Skin epidermis (tissue), 12 donors: ENCODE measurements at regions not wholly inside any gene's neighbourhood (a gene's known extent, or its start where the extent isn't known, plus 50 kb on each side); places are given as distances from the start of the nearest gene placed in this dataset.

ENCODE experiments used
- H3K27ac ChIP-seq, 21 experiments: fragments of 200-600 bp; sonication (generic) in 11 of 21; one replicate each; pipeline ENCODE4 v1.5.0; 2020; ENCODE audit warnings: mild to moderate bottlenecking in 3 of 21, inconsistent platforms in 2 of 21, moderate library complexity in 2 of 21
- H3K4me3 ChIP-seq, 7 experiments: fragments of 200-600 bp; sonication (generic) in 2 of 7; one replicate each; pipeline ENCODE4 v1.5.0; 2020; ENCODE audit warnings: inconsistent platforms in 2 of 7, mild to moderate bottlenecking in 2 of 7, moderate library complexity in 1 of 7

DNA sequence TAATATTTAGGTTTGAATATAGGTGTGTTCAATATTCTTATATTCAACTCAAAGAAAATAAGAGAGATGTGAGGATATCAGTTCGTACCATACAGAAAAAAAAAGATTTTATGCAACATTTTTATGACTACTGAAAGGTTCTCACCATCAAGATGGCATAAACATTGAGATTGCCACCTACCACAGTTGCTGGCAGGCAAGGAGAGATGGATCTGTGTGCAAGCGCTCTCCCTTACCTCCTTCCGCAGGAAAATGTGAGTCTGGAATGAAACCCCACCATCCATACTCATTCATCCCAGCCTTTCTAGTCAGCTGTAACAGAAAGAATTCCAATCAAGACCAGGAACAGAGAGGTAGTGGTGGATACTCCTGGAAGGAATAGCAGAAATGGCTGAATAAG lies 376.9 kb downstream of the PPP3CA start:
- Histone ChIP-seq H3K27ac (no peak overlapping the region), H3K4me3 (no peak overlapping the region)

- Histone ChIP-seq H3K4me3 (no peak overlapping the region), H3K27ac (no peak overlapping the region)
Measured at GRCh38 chr4:100969925-100970324, 377.4 kb downstream of the PPP3CA start.

DNA sequence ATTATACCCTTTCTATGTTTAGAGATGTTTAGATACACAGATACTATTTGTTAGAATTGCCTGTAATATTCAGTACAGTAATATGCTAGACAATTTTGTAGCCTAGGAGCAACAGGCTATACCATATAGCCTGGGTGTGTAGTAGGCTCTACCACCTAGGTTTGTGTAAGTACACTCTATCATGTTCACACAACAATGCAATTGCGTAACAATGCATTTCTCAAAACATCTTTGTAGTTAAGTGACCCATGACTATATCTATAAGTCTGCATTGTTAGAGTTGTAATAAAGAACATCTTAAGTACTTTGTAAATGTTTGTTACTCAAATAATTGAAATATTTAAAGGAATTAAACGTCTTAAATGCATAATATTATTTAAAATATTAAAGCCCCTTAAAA lies 379.3 kb downstream of the PPP3CA start:
- H3K4me3 ChIP-seq: no peak overlapping the region
- H3K27ac ChIP-seq: no peak overlapping the region

DNA sequence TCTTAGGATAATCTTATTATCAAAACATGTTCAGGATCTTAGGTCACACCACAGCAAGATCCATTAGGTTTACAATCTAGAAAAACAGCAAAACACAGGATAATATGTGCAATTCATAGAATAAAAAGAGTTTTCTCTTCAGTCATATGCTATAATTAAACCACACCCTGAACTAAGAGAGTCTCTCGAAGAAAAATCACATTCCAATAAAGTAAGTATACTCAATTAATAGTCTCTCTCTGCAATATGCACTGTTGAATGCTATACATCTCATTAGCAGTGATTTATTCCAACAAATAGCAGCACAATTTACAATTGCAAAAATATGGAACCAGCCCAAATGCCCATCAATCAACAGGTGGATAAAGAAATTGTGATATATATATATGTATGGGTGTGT lies 383.7 kb downstream of the PPP3CA start:
- Histone ChIP-seq H3K27ac (no peak overlapping the region), H3K4me3 (no peak overlapping the region)

- no peak overlapping the region for H3K4me3 ChIP-seq
- no peak overlapping the region for H3K27ac ChIP-seq
Measured at GRCh38 chr4:100962698-100963097, 384.6 kb downstream of the PPP3CA start.

- Histone ChIP-seq H3K27ac (no peak overlapping the region), H3K4me3 (no peak overlapping the region)
Measured at GRCh38 chr4:100960232-100960631, 387.1 kb downstream of the PPP3CA start.

DNA sequence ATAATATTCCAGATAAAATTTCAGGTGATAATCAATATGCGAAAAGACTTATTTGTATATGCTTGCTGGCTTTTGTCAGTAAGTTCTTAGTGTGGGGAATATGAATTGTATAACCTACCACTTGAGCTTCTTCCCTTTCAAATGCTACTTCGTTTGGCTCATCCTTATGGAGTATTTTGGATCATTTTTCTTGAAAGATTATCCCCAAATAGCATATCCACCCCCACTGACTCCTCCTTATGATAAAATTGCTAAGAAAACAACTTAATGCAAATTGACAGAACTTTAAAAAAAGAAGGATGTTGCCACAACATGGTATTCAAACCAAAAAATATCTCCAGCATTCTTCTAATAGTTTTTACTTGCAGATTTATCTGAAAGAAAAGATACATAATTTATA lies 393.3 kb downstream of the PPP3CA start:
- H3K4me3 ChIP-seq: no peak overlapping the region
- no peak overlapping the region for H3K27ac ChIP-seq

DNA sequence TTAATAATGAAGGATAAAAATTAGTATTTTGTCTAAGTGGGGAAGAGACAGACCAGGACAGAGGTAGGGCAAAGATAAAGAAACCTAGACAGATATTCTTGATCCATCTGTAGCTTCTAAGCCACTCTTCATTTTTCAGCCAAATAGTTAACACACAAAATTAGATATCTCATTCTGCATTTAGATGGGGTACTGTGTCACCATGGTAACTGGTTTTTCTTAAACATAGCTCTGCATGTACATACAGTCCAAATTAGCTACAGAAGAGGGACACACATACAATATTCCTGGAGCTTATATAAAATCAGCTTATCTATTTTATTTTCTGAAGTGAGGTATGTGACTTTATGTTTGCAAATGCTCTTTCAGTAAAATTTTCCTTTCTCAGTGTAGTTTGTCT lies 393.7 kb downstream of the PPP3CA start:
- H3K27ac ChIP-seq: no peak overlapping the region

DNA sequence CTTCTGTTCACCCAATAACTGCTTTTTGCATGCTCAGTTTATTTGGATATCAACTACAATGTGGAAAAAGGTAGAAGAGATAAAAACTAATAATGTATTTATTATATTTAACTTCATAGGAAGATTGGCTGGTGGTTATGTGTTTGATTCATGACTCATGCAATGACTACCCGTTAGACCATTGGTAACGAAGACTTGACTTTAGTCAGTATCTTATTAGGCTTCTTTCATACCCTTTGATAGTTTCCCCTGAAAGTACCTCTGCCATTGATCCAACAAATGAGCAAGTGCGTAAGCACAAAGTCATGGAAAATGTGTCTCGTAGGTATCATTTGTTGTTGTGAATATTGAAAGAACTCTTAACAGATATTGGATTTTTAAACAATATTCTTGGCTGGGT lies 394.7 kb downstream of the PPP3CA start:
- no peak overlapping the region for H3K4me3 ChIP-seq
- H3K27ac ChIP-seq: no peak overlapping the region

More for the DNA sequence above, 393.7 kb downstream of the PPP3CA start:
- H3K4me3 ChIP-seq: no peak overlapping the region

GRCh38 chr4:100949350-100949935 lies 397.9 kb downstream of the PPP3CA start:
- no peak overlapping the region for H3K27ac ChIP-seq
- H3K4me3 ChIP-seq: no peak overlapping the region

DNA sequence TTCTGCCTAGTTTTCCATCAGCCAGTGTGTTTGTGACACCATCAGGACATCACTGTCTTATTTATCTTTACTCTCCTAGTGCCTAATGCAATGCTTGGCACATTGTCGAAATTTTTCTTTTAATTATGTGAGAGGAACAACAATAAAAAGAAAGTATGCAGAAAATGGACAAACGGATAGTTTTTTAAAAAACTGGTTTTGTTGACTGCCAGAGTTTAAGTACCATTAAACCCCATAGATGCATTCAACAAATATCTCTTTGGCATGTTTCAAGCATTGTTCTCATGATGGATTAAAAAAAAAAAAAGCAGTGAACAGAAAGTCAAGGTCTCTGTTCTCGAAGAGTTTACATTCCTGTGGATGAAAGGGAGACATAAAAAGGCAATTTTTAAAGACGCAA lies 398.4 kb downstream of the PPP3CA start:
- Histone ChIP-seq H3K4me3 (no peak overlapping the region), H3K27ac (no peak overlapping the region)

DNA sequence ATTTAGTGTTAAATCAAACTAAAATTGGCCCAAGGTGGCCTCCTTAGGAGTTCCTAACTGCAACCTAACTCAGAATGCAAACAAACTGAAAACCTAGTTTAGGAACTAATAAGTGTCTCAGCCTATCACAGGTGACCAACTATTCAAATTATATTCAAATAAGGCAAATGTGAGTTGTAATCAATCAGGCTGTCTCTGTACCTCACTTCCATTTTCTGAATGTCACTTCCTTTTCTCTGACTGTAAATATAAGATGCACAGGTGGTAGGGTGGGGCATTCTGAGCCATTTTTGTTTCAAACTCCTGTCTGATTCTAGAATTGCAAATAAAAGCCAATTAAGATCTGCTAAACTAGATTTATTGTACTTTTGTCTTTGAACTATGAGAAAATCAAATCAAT lies 401.5 kb downstream of the PPP3CA start:
- Histone ChIP-seq H3K27ac (no peak overlapping the region), H3K4me3 (no peak overlapping the region)

DNA sequence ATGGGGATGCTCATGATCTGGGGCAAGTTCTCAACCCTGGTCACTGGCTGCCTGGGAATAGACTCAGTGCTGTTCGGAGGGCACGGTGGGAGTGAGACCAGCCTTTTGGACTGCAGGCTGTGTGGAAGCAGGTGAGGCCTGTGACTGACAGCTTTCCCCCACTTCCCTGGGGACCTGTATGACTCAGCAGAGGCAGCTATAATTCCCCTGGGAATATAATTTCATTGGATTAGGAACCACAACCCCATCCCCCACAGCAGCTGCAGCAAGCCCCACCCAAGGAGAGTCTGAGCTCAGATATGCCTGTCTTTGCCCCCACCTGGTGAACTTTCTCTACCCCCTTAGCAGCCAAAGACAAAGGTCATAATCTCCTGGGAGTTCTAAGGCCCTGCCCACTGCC lies 408.6 kb downstream of the PPP3CA start:
- Histone ChIP-seq H3K4me3 (no peak overlapping the region), H3K27ac (no peak overlapping the region)

DNA sequence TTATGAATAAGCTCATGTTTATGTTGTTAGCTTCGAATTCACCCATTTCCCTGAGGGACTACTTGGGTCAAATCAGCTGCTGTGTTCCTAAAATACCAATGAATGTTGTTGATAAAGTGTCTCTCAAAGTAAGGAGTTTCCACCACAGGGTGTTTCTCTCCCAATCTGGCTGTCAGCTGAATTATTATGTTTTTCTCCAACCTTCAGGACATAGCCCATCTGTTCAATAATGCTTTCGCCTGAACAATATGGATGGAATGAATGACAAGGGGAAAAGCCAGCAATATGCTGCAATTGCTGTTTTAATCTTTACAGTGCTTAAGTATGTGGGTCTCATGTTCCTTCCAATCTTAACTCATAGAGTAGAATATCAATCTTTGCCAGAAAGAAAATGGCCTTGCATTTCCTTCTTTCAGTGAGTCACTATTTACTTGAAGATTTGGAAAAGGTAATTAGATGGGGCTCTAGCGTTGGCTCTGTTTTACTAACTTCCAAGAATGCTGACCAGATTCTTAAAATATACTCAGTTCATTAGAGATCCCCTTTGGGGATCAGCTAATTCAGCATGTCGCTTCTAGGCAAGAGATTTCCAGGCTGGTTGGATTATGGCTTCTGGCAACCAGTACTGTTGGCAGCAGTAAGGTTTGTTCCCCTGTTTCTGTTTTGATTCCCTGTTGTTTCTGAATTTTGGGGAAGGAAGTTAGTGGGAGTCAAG lies 410.5 kb downstream of the PPP3CA start:
- Histone ChIP-seq H3K4me3 (no peak overlapping the region), H3K27ac (no peak overlapping the region)

DNA sequence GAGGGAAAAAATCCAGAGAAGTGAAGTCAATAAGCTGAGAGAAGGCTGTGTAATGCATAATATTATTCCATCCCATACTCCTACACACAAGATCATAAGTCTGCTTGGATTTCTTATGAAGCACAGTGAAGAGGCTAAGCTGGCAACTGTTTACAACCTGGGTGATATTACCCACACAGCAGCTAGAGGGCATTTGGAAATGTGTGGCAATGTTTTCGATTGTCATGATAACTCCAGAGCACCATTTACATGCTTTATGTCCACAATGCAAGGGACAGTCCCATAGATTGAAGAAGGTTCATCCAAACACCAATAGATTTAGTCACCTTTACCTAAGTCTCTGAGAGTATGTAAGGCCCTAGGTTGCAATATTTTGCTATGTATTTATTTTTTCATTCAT lies 412.2 kb downstream of the PPP3CA start:
- H3K4me3 ChIP-seq: no peak overlapping the region
- no peak overlapping the region for H3K27ac ChIP-seq

- Histone ChIP-seq H3K4me3 (no peak overlapping the region), H3K27ac (peak overlapping the region in 6 of 21 experiments; percentile 14 to 61 (median 30))
Measured at GRCh38 chr4:100933628-100934027, 413.7 kb downstream of the PPP3CA start.

DNA sequence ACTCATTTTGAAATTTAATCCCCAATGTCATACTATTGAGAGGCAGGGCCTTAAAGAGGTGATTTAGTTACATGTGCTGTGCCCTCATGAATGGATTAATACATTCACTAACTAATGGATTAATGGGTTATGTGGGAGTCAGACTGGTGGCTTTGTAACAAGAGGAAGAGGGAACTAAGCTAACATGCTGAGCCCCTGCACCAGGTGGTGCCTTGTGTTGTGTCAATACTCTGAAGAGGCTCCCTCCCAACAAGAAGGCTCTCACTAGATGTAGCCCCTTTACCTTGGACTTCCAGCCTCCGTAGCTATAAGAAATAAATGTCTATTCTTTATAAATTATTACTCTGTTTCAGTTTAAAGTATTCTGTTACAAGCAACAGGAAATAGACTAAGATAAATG lies 411.9 kb upstream of the EMCN start:
- H3K4me3 ChIP-seq: no peak overlapping the region
- no peak overlapping the region for H3K27ac ChIP-seq

- Histone ChIP-seq H3K4me3 (no peak overlapping the region), H3K27ac (no peak overlapping the region)
Measured at GRCh38 chr4:100929135-100929534, 411.3 kb upstream of the EMCN start.

GRCh38 chr4:100926039-100926717 lies 408.4 kb upstream of the EMCN start:
- no peak overlapping the region for H3K4me3 ChIP-seq
- no peak overlapping the region for H3K27ac ChIP-seq

DNA sequence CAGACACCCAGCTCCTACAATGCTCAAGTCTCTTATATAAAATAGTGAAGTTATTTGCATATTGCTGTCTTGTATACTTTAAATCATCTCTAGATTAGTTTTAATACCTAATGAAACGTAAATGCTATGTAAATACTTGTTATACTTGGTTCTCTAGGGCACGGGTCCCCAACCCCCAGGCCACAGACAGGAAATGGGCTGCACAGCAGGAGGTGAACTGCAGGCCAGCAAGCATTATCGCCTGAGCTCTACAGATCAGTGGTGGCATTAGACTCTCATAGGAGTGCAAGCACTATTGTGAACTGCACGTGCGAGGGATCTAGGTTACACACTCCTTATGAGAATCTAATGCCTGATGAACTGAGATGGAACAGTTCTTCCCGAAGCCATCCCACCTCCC lies 395.9 kb upstream of the EMCN start:
- no peak overlapping the region for H3K27ac ChIP-seq
- no peak overlapping the region for H3K4me3 ChIP-seq

GRCh38 chr4:100908540-100908939 lies 390.7 kb upstream of the EMCN start:
- Histone ChIP-seq H3K4me3 (no peak overlapping the region), H3K27ac (no peak overlapping the region)
